ENCODE measurements at regions not wholly inside any gene's neighbourhood (a gene's known extent, or its start where the extent isn't known, plus 50 kb on each side); places are given as distances from the start of the nearest gene placed in this dataset.

DNA sequence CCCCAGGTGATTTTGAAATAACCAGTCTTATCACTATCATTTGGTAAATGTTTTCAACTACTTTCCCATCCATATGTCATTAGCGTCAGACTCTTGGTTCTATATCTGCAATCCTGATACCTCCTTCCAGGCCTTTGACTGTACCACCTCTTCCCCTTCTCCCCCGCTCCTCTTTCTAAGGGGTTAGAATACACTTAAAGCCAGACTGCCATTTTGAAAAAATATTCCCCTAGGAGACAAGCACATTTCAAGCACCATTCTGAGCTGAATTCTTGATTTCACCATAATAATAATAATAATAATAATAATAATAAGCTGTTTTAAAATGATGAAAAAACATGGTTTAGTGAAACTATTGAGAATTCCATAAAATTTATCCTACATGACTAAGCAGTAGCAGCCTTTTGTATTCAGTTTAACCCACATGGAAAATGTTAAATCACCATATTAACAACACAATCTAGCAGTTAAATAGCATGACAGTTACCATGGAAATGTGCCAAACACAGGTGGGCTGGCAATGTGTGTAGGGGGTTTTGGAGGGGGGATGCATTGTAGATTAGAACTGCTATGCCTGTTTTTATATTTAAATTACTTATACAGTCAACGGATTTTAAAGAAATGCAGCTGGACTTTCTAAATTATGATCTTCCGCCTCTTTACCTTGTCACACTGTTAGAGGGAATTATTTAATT is 480.2 kb upstream of the DEPDC1 start:
- in situ Hi-C loops (cut with HindIII; ENCODE audit: low sequenced_read_pairs) = no loop called here
- TF ChIP-seq, protein P1, sequence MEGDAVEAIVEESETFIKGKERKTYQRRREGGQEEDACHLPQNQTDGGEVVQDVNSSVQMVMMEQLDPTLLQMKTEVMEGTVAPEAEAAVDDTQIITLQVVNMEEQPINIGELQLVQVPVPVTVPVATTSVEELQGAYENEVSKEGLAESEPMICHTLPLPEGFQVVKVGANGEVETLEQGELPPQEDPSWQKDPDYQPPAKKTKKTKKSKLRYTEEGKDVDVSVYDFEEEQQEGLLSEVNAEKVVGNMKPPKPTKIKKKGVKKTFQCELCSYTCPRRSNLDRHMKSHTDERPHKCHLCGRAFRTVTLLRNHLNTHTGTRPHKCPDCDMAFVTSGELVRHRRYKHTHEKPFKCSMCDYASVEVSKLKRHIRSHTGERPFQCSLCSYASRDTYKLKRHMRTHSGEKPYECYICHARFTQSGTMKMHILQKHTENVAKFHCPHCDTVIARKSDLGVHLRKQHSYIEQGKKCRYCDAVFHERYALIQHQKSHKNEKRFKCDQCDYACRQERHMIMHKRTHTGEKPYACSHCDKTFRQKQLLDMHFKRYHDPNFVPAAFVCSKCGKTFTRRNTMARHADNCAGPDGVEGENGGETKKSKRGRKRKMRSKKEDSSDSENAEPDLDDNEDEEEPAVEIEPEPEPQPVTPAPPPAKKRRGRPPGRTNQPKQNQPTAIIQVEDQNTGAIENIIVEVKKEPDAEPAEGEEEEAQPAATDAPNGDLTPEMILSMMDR (IDR thresholded peaks at IDR 0.05; ENCODE audit: low read depth, low read length) = no peak
- no peak for DNase-seq (ENCODE audit: low read depth, low spot score)
- no peak overlapping the region for H3K4me3 ChIP-seq (ENCODE audit: low read depth, low read length)

DNA sequence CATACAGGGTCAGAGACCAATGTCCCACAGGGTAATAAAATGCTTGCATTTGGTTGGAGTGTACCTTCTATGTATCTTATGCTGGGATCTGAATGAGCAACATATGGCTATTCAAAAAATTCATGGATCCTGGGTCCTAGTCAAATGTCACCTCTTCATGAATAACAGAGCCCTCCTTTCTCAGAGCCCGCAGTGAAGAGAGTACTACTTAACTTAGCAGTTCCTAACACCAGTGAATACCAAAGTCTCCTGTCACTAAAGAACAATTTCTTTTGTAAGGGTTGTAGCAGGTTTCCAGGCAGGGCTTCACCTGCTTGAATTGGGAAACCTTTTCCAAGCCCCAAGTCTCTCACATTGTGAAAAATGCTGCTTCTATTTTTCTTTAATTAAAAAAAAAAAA is 483.0 kb upstream of the DEPDC1 start:
- in situ Hi-C loops (cut with HindIII; ENCODE audit: low sequenced_read_pairs) = no loop called here

DNA sequence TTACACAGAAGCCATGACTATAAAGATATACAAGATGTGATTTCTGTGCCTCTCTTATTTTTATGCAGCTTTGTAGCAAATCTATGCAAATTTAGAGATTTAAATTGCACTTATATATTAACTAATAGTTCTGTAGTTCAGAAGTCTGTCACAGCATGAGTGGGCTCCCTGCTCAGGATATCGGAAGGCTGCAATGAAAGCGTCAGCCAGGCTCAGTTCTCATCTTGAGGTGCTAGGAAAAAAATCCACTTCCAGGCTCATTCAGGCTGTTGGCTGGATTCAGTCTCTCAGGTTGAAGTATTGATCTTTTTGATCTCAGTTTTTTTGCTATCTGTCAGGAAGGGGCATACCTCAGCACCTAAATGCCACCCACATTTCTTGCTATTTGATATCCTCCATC is 487.4 kb upstream of the DEPDC1 start:
- TF ChIP-seq, protein P1 (IDR thresholded peaks at IDR 0.05; ENCODE audit: low read depth, low read length) = no peak
- in situ Hi-C loops (cut with HindIII; ENCODE audit: low sequenced_read_pairs) = no loop called here
- DNase-seq (ENCODE audit: low read depth, low spot score) = no peak

More for the DNA sequence above, 483.0 kb upstream of the DEPDC1 start:
- no peak overlapping the region for H3K4me3 ChIP-seq (ENCODE audit: low read depth, low read length)
- no peak for DNase-seq (ENCODE audit: low read depth, low spot score)
- TF ChIP-seq, protein P1 (IDR thresholded peaks at IDR 0.05; ENCODE audit: low read depth, low read length) = no peak

DNA sequence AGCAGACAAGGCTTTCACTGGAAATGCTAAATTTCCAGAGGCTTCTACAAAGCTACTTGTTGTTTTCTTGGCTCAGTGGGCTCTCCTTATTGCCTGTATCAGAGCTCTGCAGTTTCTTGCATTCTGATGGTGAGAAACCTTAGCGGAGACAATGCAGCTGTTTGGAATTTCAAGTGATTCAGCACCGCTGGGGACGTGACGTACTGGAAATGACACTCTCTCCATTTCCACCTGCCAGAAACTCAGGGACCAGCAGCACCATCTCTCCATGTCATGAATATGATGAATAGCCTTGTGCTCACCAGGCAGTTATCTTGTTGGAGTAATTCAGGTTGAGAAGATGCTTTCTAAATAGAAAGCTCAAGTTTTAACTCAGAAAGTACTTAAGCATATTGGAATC is 497.2 kb upstream of the DEPDC1 start:
- TF ChIP-seq, protein P1 (IDR thresholded peaks at IDR 0.05; ENCODE audit: low read depth, low read length) = no peak

More for the DNA sequence above, 487.4 kb upstream of the DEPDC1 start:
- no peak overlapping the region for H3K4me3 ChIP-seq (ENCODE audit: low read depth, low read length)

DNA sequence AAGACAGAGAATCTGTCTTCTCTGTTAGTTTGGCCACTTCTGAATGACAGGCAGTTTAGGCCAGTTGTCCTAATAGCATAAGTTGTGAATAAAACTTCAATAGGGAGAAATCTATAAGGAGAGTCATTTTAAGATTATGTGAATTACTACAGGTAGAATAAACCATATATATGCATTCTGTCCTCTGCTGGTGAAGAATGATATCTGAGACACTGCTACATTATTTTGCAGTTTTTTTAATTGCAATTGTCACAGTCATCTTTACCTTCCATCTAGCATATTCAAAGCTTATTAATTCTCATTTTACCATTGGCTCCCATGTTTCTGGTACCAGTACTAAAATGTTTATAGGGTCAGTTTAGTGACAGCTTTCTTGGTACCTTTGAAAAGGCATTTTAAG is 519.6 kb upstream of the DEPDC1 start:
- in situ Hi-C loops (cut with HindIII; ENCODE audit: low sequenced_read_pairs) = no loop called here
- DNase-seq (ENCODE audit: low read depth, low spot score) = no peak
- no peak overlapping the region for H3K4me3 ChIP-seq (ENCODE audit: low read depth, low read length)
- TF ChIP-seq, protein P1 (IDR thresholded peaks at IDR 0.05; ENCODE audit: low read depth, low read length) = peak; percentile 13

More for the DNA sequence above, 497.2 kb upstream of the DEPDC1 start:
- in situ Hi-C loops (cut with HindIII; ENCODE audit: low sequenced_read_pairs) = no loop called here
- H3K4me3 ChIP-seq (ENCODE audit: low read depth, low read length) = no peak overlapping the region
- no peak for DNase-seq (ENCODE audit: low read depth, low spot score)

DNA sequence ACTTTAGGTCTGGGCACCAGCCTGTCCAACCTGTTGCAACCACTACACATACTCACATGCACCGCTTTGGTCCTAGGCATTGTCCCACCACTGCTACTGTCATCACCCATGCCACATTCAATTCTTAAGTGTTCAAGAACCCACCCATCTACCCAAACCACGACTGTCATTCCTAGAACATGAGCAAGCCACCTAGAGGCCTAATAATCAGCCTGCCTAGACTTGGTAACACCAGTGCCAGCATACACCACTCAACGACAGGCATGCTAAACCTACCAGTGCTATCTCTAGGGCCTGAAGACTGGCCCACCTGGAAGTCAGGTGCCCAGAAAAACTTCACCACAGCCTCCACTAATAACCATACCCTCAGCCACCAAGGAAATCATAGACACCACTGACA is 532.8 kb upstream of the DEPDC1 start:
- TF ChIP-seq, protein P1 (IDR thresholded peaks at IDR 0.05; ENCODE audit: low read depth, low read length) = no peak
- in situ Hi-C loops (cut with HindIII; ENCODE audit: low sequenced_read_pairs) = no loop called here
- DNase-seq (ENCODE audit: low read depth, low spot score) = no peak

More for the DNA sequence above, 532.8 kb upstream of the DEPDC1 start:
- no peak overlapping the region for H3K4me3 ChIP-seq (ENCODE audit: low read depth, low read length)

Data from astrocyte of the spinal cord (primary cell).